Esophagus squamous epithelium (tissue), 4 donors: ENCODE measurements at regions not wholly inside any gene's neighbourhood (a gene's known extent, or its start where the extent isn't known, plus 50 kb on each side); places are given as distances from the start of the nearest gene placed in this dataset.

Source experiments
- CTCF ChIP-seq, 6 experiments: fragments of 450-650 bp in 4 of 6; fragments of 200-600 bp in 2 of 6; sonication (generic) in 2 of 6; IDR thresholded peaks; one replicate each; pipeline ENCODE4 v1.5.1; 2016 to 2019; ENCODE audit warnings: antibody characterized with exemption in 6 of 6, mild to moderate bottlenecking in 4 of 6, moderate library complexity in 4 of 6
- POLR2A ChIP-seq, 4 donors: fragments of 450-650 bp; IDR thresholded peaks; one replicate each; pipeline ENCODE4 v1.6.1; 2017; ENCODE audit warnings: antibody characterized with exemption in 4 of 4, mild to moderate bottlenecking in 4 of 4, moderate library complexity in 3 of 4

GRCh38 chr18:34077599-34077998, 147.1 kb downstream of the NOL4 start:
- TF ChIP-seq CTCF (IDR thresholded peaks at IDR 0.05) (no peak), POLR2A (IDR thresholded peaks at IDR 0.05) (no peak)
